ENCODE measurements at regions not wholly inside any gene's neighbourhood (a gene's known extent, or its start where the extent isn't known, plus 50 kb on each side); places are given as distances from the start of the nearest gene placed in this dataset.

DNA sequence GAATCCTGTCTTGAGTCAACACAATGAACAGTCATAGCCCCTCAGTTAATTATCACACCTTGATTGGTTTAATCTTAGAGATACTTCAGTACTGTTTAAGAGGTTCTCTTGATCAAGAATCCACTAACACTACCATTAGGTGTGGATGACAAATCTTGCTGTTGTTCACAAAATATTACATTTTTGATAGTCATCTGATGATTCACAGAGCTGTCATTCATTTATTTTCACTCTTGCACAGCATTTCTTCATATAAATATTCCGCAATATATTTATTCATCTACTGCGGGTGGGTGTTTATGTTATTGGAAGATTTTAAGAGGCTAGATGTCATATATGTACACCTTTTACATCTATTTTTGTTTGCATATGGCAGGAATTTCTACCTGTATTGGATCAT, 1138.1 kb upstream of the PRKX start:
- no peak overlapping the region for H3K27ac ChIP-seq (ENCODE audit: insufficient read depth, low read length)
- H4K5ac ChIP-seq (ENCODE audit: low read depth, low read length), result no peak overlapping the region
- H3K9me1 ChIP-seq (ENCODE audit: insufficient read depth, low read length), result no peaks in the 10 kb centered on the region
- POLR2A ChIA-PET (ENCODE audit: unreplicated experiment), result no interaction called here
- H4K20me1 ChIP-seq (ENCODE audit: insufficient read depth, low read length), result no peaks in the 10 kb centered on the region
- H3K36me3 ChIP-seq (ENCODE audit: control insufficient read depth, insufficient read depth, low read length), result no peaks in the 10 kb centered on the region
- dilution Hi-C loops (cut with HindIII; ENCODE audit: low sequenced_read_pairs, unreplicated experiment), result no loop called here
- no peak overlapping the region for H2AFZ ChIP-seq (replicated peaks; ENCODE audit: low read length, poor library complexity)
- H3K9ac ChIP-seq (ENCODE audit: low read depth, low read length), result no peak overlapping the region
- H2BK15ac ChIP-seq (ENCODE audit: low read depth, low read length), result no peak overlapping the region
- no peak overlapping the region for H3K23ac ChIP-seq (ENCODE audit: low read depth, low read length)
- no peaks in the 10 kb centered on the region for H3K27me3 ChIP-seq (ENCODE audit: control insufficient read depth, insufficient read depth, low read length)
- H3K4me1 ChIP-seq (ENCODE audit: control insufficient read depth, insufficient read depth, low read length), result no peaks in the 10 kb centered on the region
- no peak overlapping the region for H2BK20ac ChIP-seq (ENCODE audit: low read depth, low read length)
- no TSS peak for BruUV-seq (replicated peaks)
- H3K4ac ChIP-seq (ENCODE audit: low read depth, low read length), result no peak overlapping the region
- no CpG with 5 or more reads among the region's 2 CpGs for WGBS, 2 experiments (ENCODE audit: extremely low coverage in 2 of 2, insufficient read length in 1 of 2)
- no peaks in the 10 kb centered on the region for H3K79me1 ChIP-seq (ENCODE audit: low read depth in 1 of 2, low read length in 2 of 2)
- intact Hi-C loops (cut with micrococcal nuclease), result no loop called here
- in situ Hi-C loops (cut with MboI; ENCODE audit: low sequenced_read_pairs), result no loop called here
- no peak overlapping the region for H4K91ac ChIP-seq (ENCODE audit: insufficient read depth, low read depth, low read length)
- no peak overlapping the region for H4K8ac ChIP-seq (ENCODE audit: low read depth in 2 of 2, low read length in 2 of 2)
- ATAC-seq (ENCODE audit: low read depth) (no peak), DNase-seq (no peak)
- CTCF ChIA-PET, result no interaction called here
- H2AK9ac ChIP-seq (replicated peaks; ENCODE audit: low read depth, low read length, poor library complexity), result no peak overlapping the region
- H3K4me3 ChIP-seq (ENCODE audit: insufficient read depth, low read depth, low read length), result no peak overlapping the region
- no peak overlapping the region for H3K56ac ChIP-seq (ENCODE audit: extremely low read depth, insufficient read depth, low read length)
- no peak overlapping the region for H3K14ac ChIP-seq (replicated peaks; ENCODE audit: low read depth, low read length)
- no peak overlapping the region for H3K18ac ChIP-seq (ENCODE audit: low read depth, low read length)
- H2BK5ac ChIP-seq (ENCODE audit: low read depth, low read length, poor library complexity, severe bottlenecking), result no peak overlapping the region
- TF ChIP-seq SMC3 (IDR thresholded peaks at IDR 0.05; ENCODE audit: low read depth, low read length), result no peak
- no peak for TF ChIP-seq MAFK (IDR thresholded peaks at IDR 0.05; ENCODE audit: low read depth, low read length)
- TF ChIP-seq BHLHE40 (IDR thresholded peaks at IDR 0.05; ENCODE audit: low read depth, low read length), result no peak
- TF ChIP-seq, protein P1, sequence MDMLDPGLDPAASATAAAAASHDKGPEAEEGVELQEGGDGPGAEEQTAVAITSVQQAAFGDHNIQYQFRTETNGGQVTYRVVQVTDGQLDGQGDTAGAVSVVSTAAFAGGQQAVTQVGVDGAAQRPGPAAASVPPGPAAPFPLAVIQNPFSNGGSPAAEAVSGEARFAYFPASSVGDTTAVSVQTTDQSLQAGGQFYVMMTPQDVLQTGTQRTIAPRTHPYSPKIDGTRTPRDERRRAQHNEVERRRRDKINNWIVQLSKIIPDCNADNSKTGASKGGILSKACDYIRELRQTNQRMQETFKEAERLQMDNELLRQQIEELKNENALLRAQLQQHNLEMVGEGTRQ (IDR thresholded peaks at IDR 0.05; ENCODE audit: low read depth, low read length), result no peak
- no peak for TF ChIP-seq RAD21 (IDR thresholded peaks at IDR 0.05; ENCODE audit: low read length)
- TF ChIP-seq MAZ (IDR thresholded peaks at IDR 0.05; ENCODE audit: borderline replicate concordance, low read depth, low read length), result no peak
- TF ChIP-seq RFX5 (IDR thresholded peaks at IDR 0.05; ENCODE audit: low read depth, low read length), result no peak
- no peak overlapping the region for H3K4me2 ChIP-seq (ENCODE audit: low read depth, low read length)
- peaks cover 5% of the 10 kb centered on the region for H3K9me3 ChIP-seq (ENCODE audit: control insufficient read depth, insufficient read depth, low read length)
- H2AK5ac ChIP-seq (ENCODE audit: low read depth, low read length), result no peak overlapping the region
- H2BK120ac ChIP-seq (ENCODE audit: low read depth, low read length), result no peak overlapping the region

All from IMR-90 (cell line).